ENCODE measurements at regions not wholly inside any gene's neighbourhood (a gene's known extent, or its start where the extent isn't known, plus 50 kb on each side); places are given as distances from the start of the nearest gene placed in this dataset.
"Not testable (repeated sequence)": the region's sequence is repeated elsewhere in the genome, so short reads cannot be mapped to it uniquely, and the experiment has no call there.

- DNase-seq: no peak
Observed at GRCh38 chr11:110347660-110348059, 51.2 kb upstream of the RDX start.

- no peak for DNase-seq
Observed at GRCh38 chr11:110349138-110349996, 53.0 kb upstream of the RDX start.

- DNase-seq: not testable (repeated sequence)
Observed at GRCh38 chr11:110349997-110350383, 53.6 kb upstream of the RDX start.

- no peak for DNase-seq
Observed at GRCh38 chr11:110355011-110355744, 58.8 kb upstream of the RDX start.

GRCh38 chr11:110356762-110357671 lies 60.6 kb upstream of the RDX start:
- no peak for DNase-seq

GRCh38 chr11:110358336-110358735 lies 61.9 kb upstream of the RDX start:
- no peak for DNase-seq

- not testable (repeated sequence) for DNase-seq
Observed at GRCh38 chr11:110360781-110361408, 64.5 kb upstream of the RDX start.

GRCh38 chr11:110362971-110363509 lies 66.6 kb upstream of the RDX start:
- DNase-seq: no peak

- no peak for DNase-seq
Observed at GRCh38 chr11:110366291-110366690, 63.5 kb upstream of the FDX1 start.

- no peak for DNase-seq
Observed at GRCh38 chr11:110367571-110367970, 62.2 kb upstream of the FDX1 start.

- no peak for DNase-seq
Observed at GRCh38 chr11:110371084-110371483, 58.7 kb upstream of the FDX1 start.

- no peak for DNase-seq
Observed at GRCh38 chr11:110373051-110373702, 56.6 kb upstream of the FDX1 start.

GRCh38 chr11:110374921-110375320 lies 54.8 kb upstream of the FDX1 start:
- DNase-seq: peak; percentile 33

- no peak for DNase-seq
Observed at GRCh38 chr11:110375351-110375750, 54.4 kb upstream of the FDX1 start.

GRCh38 chr11:110376021-110376420 lies 53.7 kb upstream of the FDX1 start:
- no peak for DNase-seq

- DNase-seq: peak; percentile 55
Observed at GRCh38 chr11:110376711-110377324, 52.9 kb upstream of the FDX1 start.

- DNase-seq: no peak
Observed at GRCh38 chr11:110377434-110377833, 52.3 kb upstream of the FDX1 start.

GRCh38 chr11:110379261-110379660 lies 50.5 kb upstream of the FDX1 start:
- DNase-seq: no peak

- DNase-seq: no peak
Observed at GRCh38 chr11:110379936-110380335, 49.8 kb upstream of the FDX1 start.

Measured in CD4-positive, alpha-beta T cell treated with Interleukin-15 for 1 hour (primary cell).